ENCODE measurements at regions not wholly inside any gene's neighbourhood (a gene's known extent, or its start where the extent isn't known, plus 50 kb on each side); places are given as distances from the start of the nearest gene placed in this dataset.

GRCh38 chr9:118423021-118423420 is 718.8 kb downstream of the TLR4 start:
- Histone ChIP-seq H3K4me1 (ENCODE audit: control insufficient read depth, insufficient read depth, low read length) (no peaks in the 10 kb centered on the region), H3K36me3 (ENCODE audit: control insufficient read depth in 2 of 2, insufficient read depth in 2 of 2, low read length in 2 of 2) (no peaks in the 10 kb centered on the region), H3K9ac (ENCODE audit: low read length in 2 of 2) (no peak overlapping the region), H3K27me3 (ENCODE audit: control insufficient read depth in 1 of 2, insufficient read depth in 2 of 2, low read length in 2 of 2) (no peaks in the 10 kb centered on the region), H3K27ac (ENCODE audit: low read length) (no peak overlapping the region), H3K9me3 (ENCODE audit: control insufficient read depth in 2 of 2, low read length in 2 of 2) (no peaks in the 10 kb centered on the region), H3K4me3 (ENCODE audit: low read length in 2 of 2) (no peak overlapping the region)

- H3K9ac ChIP-seq (ENCODE audit: low read length in 2 of 2) = no peak overlapping the region
- no peaks in the 10 kb centered on the region for H3K36me3 ChIP-seq (ENCODE audit: control insufficient read depth in 2 of 2, insufficient read depth in 2 of 2, low read length in 2 of 2)
- no peak overlapping the region for H3K27ac ChIP-seq (ENCODE audit: low read length)
- H3K4me1 ChIP-seq (ENCODE audit: control insufficient read depth, insufficient read depth, low read length) = no peaks in the 10 kb centered on the region
- H3K4me3 ChIP-seq (ENCODE audit: low read length in 2 of 2) = no peak overlapping the region
- H3K9me3 ChIP-seq (ENCODE audit: control insufficient read depth in 2 of 2, low read length in 2 of 2) = no peaks in the 10 kb centered on the region
- no peaks in the 10 kb centered on the region for H3K27me3 ChIP-seq (ENCODE audit: control insufficient read depth in 1 of 2, insufficient read depth in 2 of 2, low read length in 2 of 2)
Observed at GRCh38 chr9:118423721-118424120, 719.5 kb downstream of the TLR4 start.

- Histone ChIP-seq H3K9me3 (ENCODE audit: control insufficient read depth in 2 of 2, low read length in 2 of 2) (no peaks in the 10 kb centered on the region), H3K27ac (ENCODE audit: low read length) (no peak overlapping the region), H3K9ac (ENCODE audit: low read length in 2 of 2) (no peak overlapping the region), H3K4me1 (ENCODE audit: control insufficient read depth, insufficient read depth, low read length) (no peaks in the 10 kb centered on the region), H3K27me3 (ENCODE audit: control insufficient read depth in 1 of 2, insufficient read depth in 2 of 2, low read length in 2 of 2) (no peaks in the 10 kb centered on the region), H3K36me3 (ENCODE audit: control insufficient read depth in 2 of 2, insufficient read depth in 2 of 2, low read length in 2 of 2) (no peaks in the 10 kb centered on the region), H3K4me3 (ENCODE audit: low read length in 2 of 2) (no peak overlapping the region)
Observed at GRCh38 chr9:118426772-118427171, 722.6 kb downstream of the TLR4 start.

GRCh38 chr9:118438810-118439209 is 734.6 kb downstream of the TLR4 start:
- no peak overlapping the region for H3K4me3 ChIP-seq (ENCODE audit: low read length in 2 of 2)
- no peaks in the 10 kb centered on the region for H3K36me3 ChIP-seq (ENCODE audit: control insufficient read depth in 2 of 2, insufficient read depth in 2 of 2, low read length in 2 of 2)
- H3K27me3 ChIP-seq (ENCODE audit: control insufficient read depth in 1 of 2, insufficient read depth in 2 of 2, low read length in 2 of 2) = no peaks in the 10 kb centered on the region
- H3K4me1 ChIP-seq (ENCODE audit: control insufficient read depth, insufficient read depth, low read length) = no peaks in the 10 kb centered on the region
- no peaks in the 10 kb centered on the region for H3K9me3 ChIP-seq (ENCODE audit: control insufficient read depth in 2 of 2, low read length in 2 of 2)
- no peak overlapping the region for H3K27ac ChIP-seq (ENCODE audit: low read length)
- H3K9ac ChIP-seq (ENCODE audit: low read length in 2 of 2) = no peak overlapping the region

GRCh38 chr9:118439441-118439840 is 735.2 kb downstream of the TLR4 start:
- Histone ChIP-seq H3K27me3 (ENCODE audit: control insufficient read depth in 1 of 2, insufficient read depth in 2 of 2, low read length in 2 of 2) (no peaks in the 10 kb centered on the region), H3K27ac (ENCODE audit: low read length) (no peak overlapping the region), H3K9me3 (ENCODE audit: control insufficient read depth in 2 of 2, low read length in 2 of 2) (no peaks in the 10 kb centered on the region), H3K4me1 (ENCODE audit: control insufficient read depth, insufficient read depth, low read length) (no peaks in the 10 kb centered on the region), H3K36me3 (ENCODE audit: control insufficient read depth in 2 of 2, insufficient read depth in 2 of 2, low read length in 2 of 2) (no peaks in the 10 kb centered on the region), H3K9ac (ENCODE audit: low read length in 2 of 2) (no peak overlapping the region), H3K4me3 (ENCODE audit: low read length in 2 of 2) (no peak overlapping the region)

- H3K27ac ChIP-seq (ENCODE audit: low read length) = no peak overlapping the region
- H3K9me3 ChIP-seq (ENCODE audit: control insufficient read depth in 2 of 2, low read length in 2 of 2) = no peaks in the 10 kb centered on the region
- no peaks in the 10 kb centered on the region for H3K36me3 ChIP-seq (ENCODE audit: control insufficient read depth in 2 of 2, insufficient read depth in 2 of 2, low read length in 2 of 2)
- no peaks in the 10 kb centered on the region for H3K27me3 ChIP-seq (ENCODE audit: control insufficient read depth in 1 of 2, insufficient read depth in 2 of 2, low read length in 2 of 2)
- no peaks in the 10 kb centered on the region for H3K4me1 ChIP-seq (ENCODE audit: control insufficient read depth, insufficient read depth, low read length)
- H3K9ac ChIP-seq (ENCODE audit: low read length in 2 of 2) = no peak overlapping the region
- no peak overlapping the region for H3K4me3 ChIP-seq (ENCODE audit: low read length in 2 of 2)
Observed at GRCh38 chr9:118444403-118444802, 740.2 kb downstream of the TLR4 start.

- Histone ChIP-seq H3K27ac (ENCODE audit: low read length) (no peak overlapping the region), H3K9ac (ENCODE audit: low read length in 2 of 2) (no peak overlapping the region), H3K9me3 (ENCODE audit: control insufficient read depth in 2 of 2, low read length in 2 of 2) (no peaks in the 10 kb centered on the region), H3K27me3 (ENCODE audit: control insufficient read depth in 1 of 2, insufficient read depth in 2 of 2, low read length in 2 of 2) (no peaks in the 10 kb centered on the region), H3K4me3 (ENCODE audit: low read length in 2 of 2) (no peak overlapping the region), H3K4me1 (ENCODE audit: control insufficient read depth, insufficient read depth, low read length) (no peaks in the 10 kb centered on the region), H3K36me3 (ENCODE audit: control insufficient read depth in 2 of 2, insufficient read depth in 2 of 2, low read length in 2 of 2) (no peaks in the 10 kb centered on the region)
Observed at GRCh38 chr9:118446943-118447639, 742.9 kb downstream of the TLR4 start.

- no peaks in the 10 kb centered on the region for H3K9me3 ChIP-seq (ENCODE audit: control insufficient read depth in 2 of 2, low read length in 2 of 2)
- no peaks in the 10 kb centered on the region for H3K4me1 ChIP-seq (ENCODE audit: control insufficient read depth, insufficient read depth, low read length)
- no peaks in the 10 kb centered on the region for H3K36me3 ChIP-seq (ENCODE audit: control insufficient read depth in 2 of 2, insufficient read depth in 2 of 2, low read length in 2 of 2)
- H3K4me3 ChIP-seq (ENCODE audit: low read length in 2 of 2) = no peak overlapping the region
- H3K27ac ChIP-seq (ENCODE audit: low read length) = no peak overlapping the region
- no peaks in the 10 kb centered on the region for H3K27me3 ChIP-seq (ENCODE audit: control insufficient read depth in 1 of 2, insufficient read depth in 2 of 2, low read length in 2 of 2)
- H3K9ac ChIP-seq (ENCODE audit: low read length in 2 of 2) = no peak overlapping the region
Observed at GRCh38 chr9:118449554-118449953, 745.4 kb downstream of the TLR4 start.

- Histone ChIP-seq H3K9me3 (ENCODE audit: control insufficient read depth in 2 of 2, low read length in 2 of 2) (no peaks in the 10 kb centered on the region), H3K27ac (ENCODE audit: low read length) (no peak overlapping the region), H3K4me3 (ENCODE audit: low read length in 2 of 2) (no peak overlapping the region), H3K27me3 (ENCODE audit: control insufficient read depth in 1 of 2, insufficient read depth in 2 of 2, low read length in 2 of 2) (no peaks in the 10 kb centered on the region), H3K9ac (ENCODE audit: low read length in 2 of 2) (no peak overlapping the region), H3K4me1 (ENCODE audit: control insufficient read depth, insufficient read depth, low read length) (no peaks in the 10 kb centered on the region), H3K36me3 (ENCODE audit: control insufficient read depth in 2 of 2, insufficient read depth in 2 of 2, low read length in 2 of 2) (no peaks in the 10 kb centered on the region)
Observed at GRCh38 chr9:118455259-118455658, 751.1 kb downstream of the TLR4 start.

GRCh38 chr9:118455788-118456187 is 751.6 kb downstream of the TLR4 start:
- no peak overlapping the region for H3K9ac ChIP-seq (ENCODE audit: low read length in 2 of 2)
- H3K27me3 ChIP-seq (ENCODE audit: control insufficient read depth in 1 of 2, insufficient read depth in 2 of 2, low read length in 2 of 2) = no peaks in the 10 kb centered on the region
- no peaks in the 10 kb centered on the region for H3K9me3 ChIP-seq (ENCODE audit: control insufficient read depth in 2 of 2, low read length in 2 of 2)
- H3K4me1 ChIP-seq (ENCODE audit: control insufficient read depth, insufficient read depth, low read length) = no peaks in the 10 kb centered on the region
- no peak overlapping the region for H3K4me3 ChIP-seq (ENCODE audit: low read length in 2 of 2)
- no peak overlapping the region for H3K27ac ChIP-seq (ENCODE audit: low read length)
- H3K36me3 ChIP-seq (ENCODE audit: control insufficient read depth in 2 of 2, insufficient read depth in 2 of 2, low read length in 2 of 2) = no peaks in the 10 kb centered on the region

GRCh38 chr9:118457171-118458000 is 753.2 kb downstream of the TLR4 start:
- H3K27ac ChIP-seq (ENCODE audit: low read length) = no peak overlapping the region
- no peaks in the 10 kb centered on the region for H3K36me3 ChIP-seq (ENCODE audit: control insufficient read depth in 2 of 2, insufficient read depth in 2 of 2, low read length in 2 of 2)
- no peak overlapping the region for H3K4me3 ChIP-seq (ENCODE audit: low read length in 2 of 2)
- H3K9ac ChIP-seq (ENCODE audit: low read length in 2 of 2) = no peak overlapping the region
- H3K4me1 ChIP-seq (ENCODE audit: control insufficient read depth, insufficient read depth, low read length) = no peaks in the 10 kb centered on the region
- no peaks in the 10 kb centered on the region for H3K27me3 ChIP-seq (ENCODE audit: control insufficient read depth in 1 of 2, insufficient read depth in 2 of 2, low read length in 2 of 2)
- no peaks in the 10 kb centered on the region for H3K9me3 ChIP-seq (ENCODE audit: control insufficient read depth in 2 of 2, low read length in 2 of 2)

All from stomach smooth muscle (tissue), 2 donors.